ENCODE measurements at regions not wholly inside any gene's neighbourhood (a gene's known extent, or its start where the extent isn't known, plus 50 kb on each side); places are given as distances from the start of the nearest gene placed in this dataset.

DNA sequence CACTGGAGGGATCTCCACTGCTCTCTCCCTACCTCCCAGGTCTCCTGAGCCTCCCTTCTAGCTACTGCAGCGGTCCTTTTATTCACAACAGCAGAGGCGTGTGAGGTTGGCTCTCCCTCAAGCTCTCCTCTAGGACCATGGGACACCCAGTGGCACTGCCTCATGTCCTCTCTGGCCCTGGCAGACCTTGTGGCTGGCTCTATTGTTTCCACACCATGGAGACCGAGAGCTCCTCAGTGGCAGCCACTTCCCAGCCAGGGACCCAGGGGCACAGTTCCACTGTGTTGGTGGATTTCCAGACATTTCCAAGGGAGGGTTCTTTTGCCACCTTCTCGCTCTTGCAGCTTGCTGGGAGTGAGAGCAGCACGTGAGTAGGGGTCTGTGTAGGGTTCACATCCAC, 204.9 kb downstream of the AXIN2 start:
- no peak for ATAC-seq
- no peaks in the 10 kb centered on the region for H3K36me3 ChIP-seq
- no peaks in the 10 kb centered on the region for H3K4me1 ChIP-seq
- no CpG with 5 or more reads among the region's 5 CpGs for WGBS, 2 donors (ENCODE audit: low coverage in 1 of 2)
- H3K9me3 ChIP-seq = no peaks in the 10 kb centered on the region
- TF ChIP-seq POLR2AphosphoS5 (IDR thresholded peaks at IDR 0.05) (no peak), POLR2A (IDR thresholded peaks at IDR 0.05) (no peak), EP300 (IDR thresholded peaks at IDR 0.05) (no peak)
- TF ChIP-seq, protein P1, sequence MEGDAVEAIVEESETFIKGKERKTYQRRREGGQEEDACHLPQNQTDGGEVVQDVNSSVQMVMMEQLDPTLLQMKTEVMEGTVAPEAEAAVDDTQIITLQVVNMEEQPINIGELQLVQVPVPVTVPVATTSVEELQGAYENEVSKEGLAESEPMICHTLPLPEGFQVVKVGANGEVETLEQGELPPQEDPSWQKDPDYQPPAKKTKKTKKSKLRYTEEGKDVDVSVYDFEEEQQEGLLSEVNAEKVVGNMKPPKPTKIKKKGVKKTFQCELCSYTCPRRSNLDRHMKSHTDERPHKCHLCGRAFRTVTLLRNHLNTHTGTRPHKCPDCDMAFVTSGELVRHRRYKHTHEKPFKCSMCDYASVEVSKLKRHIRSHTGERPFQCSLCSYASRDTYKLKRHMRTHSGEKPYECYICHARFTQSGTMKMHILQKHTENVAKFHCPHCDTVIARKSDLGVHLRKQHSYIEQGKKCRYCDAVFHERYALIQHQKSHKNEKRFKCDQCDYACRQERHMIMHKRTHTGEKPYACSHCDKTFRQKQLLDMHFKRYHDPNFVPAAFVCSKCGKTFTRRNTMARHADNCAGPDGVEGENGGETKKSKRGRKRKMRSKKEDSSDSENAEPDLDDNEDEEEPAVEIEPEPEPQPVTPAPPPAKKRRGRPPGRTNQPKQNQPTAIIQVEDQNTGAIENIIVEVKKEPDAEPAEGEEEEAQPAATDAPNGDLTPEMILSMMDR (IDR thresholded peaks at IDR 0.05) = no peak
- no peak overlapping the region for H3K27ac ChIP-seq
- H3K27me3 ChIP-seq = no peaks in the 10 kb centered on the region
- H3K4me3 ChIP-seq = no peak overlapping the region

DNA sequence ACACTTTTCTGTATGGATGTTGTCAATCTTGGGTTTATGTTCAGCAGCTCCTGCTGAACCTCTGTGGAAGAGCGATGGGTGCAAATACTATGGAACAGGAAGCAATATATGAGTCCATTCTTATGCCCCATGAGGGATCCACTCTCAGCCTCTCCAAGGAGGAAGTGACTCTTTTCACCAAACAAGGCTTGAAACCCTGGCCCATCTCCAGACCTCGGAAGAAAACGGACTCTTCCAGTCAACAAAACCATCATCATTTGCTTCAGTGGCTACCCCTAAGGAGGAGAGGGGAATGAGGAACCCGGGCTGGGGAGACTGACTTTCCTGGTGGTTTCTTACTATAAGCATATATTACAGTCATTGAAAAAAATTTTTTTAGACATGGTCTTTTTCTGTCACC, 206.2 kb downstream of the AXIN2 start:
- no peak for ATAC-seq
- 49 to 73% methylated on average over 3 to 4 of the region's 4 CpGs for WGBS, 2 donors (ENCODE audit: low coverage in 1 of 2)
- TF ChIP-seq POLR2AphosphoS5 (IDR thresholded peaks at IDR 0.05) (no peak), POLR2A (IDR thresholded peaks at IDR 0.05) (no peak), EP300 (IDR thresholded peaks at IDR 0.05) (no peak)
- Histone ChIP-seq H3K4me3 (no peak overlapping the region), H3K27me3 (no peaks in the 10 kb centered on the region), H3K27ac (no peak overlapping the region), H3K9me3 (peaks cover 0 to 6% (median 0%) of the 10 kb centered on the region in 3 donors), H3K36me3 (no peaks in the 10 kb centered on the region), H3K4me1 (no peaks in the 10 kb centered on the region)

DNA sequence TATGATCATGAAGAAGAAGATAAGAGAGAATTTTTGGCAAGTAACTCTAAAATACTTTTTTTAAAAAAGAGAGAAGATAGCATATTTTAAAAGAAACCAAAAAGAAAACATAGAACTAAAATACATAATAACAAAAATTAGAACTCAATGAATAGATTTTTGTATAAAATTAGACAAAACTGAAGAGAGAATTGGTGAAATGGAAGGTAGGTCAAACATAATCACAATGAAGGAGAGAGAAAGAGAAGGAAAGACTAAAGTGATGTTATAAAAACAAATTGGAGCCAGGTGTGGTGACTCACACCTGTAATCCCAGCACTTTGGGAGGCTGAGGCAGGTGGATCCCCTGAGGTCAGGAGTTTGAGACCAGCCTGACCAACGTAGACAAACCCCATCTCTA, 211.5 kb downstream of the AXIN2 start:
- H3K4me3 ChIP-seq = no peak overlapping the region
- H3K9me3 ChIP-seq = peaks cover 0 to 11% (median 0%) of the 10 kb centered on the region in 3 donors
- no peak for ATAC-seq
- 86% methylated on average over 1 of the region's 1 CpG; no CpG with 5 or more reads in 1 of the 2 donors for WGBS, 2 donors (ENCODE audit: low coverage in 1 of 2)
- no peak for TF ChIP-seq EP300 (IDR thresholded peaks at IDR 0.05)
- TF ChIP-seq POLR2AphosphoS5 (IDR thresholded peaks at IDR 0.05) = no peak
- TF ChIP-seq, protein P1 (IDR thresholded peaks at IDR 0.05) = no peak
- no peak for TF ChIP-seq POLR2A (IDR thresholded peaks at IDR 0.05)
- H3K36me3 ChIP-seq = no peaks in the 10 kb centered on the region
- H3K27me3 ChIP-seq = no peaks in the 10 kb centered on the region
- H3K4me1 ChIP-seq = no peaks in the 10 kb centered on the region
- no peak overlapping the region for H3K27ac ChIP-seq

DNA sequence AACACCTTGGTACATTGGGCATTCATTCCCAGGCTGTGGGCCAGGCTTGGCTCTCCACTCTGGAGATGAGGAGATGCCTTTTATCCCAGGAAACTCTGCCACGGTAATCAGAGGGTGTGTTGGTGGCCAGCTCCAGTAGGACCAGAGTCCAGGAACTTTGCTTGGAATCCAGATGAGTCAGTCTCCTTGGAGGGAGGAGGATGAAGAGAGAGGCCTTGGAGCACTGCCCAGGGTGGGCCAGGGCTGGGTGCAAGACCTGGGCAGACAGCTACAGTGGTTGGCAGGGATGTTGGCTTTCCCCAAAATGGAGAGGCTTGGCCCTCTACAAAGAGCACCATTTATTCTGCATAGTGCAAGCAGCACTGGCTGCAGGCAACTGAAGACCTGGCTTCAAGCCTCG, 209.0 kb downstream of the RGS9 start:
- no peak overlapping the region for H3K4me3 ChIP-seq
- no peaks in the 10 kb centered on the region for H3K4me1 ChIP-seq
- H3K9me3 ChIP-seq = peaks cover 0 to 11% (median 0%) of the 10 kb centered on the region in 3 donors
- ATAC-seq = no peak
- H3K27ac ChIP-seq = no peak overlapping the region
- TF ChIP-seq, protein P1 (IDR thresholded peaks at IDR 0.05) = no peak
- TF ChIP-seq POLR2A (IDR thresholded peaks at IDR 0.05) = no peak
- TF ChIP-seq POLR2AphosphoS5 (IDR thresholded peaks at IDR 0.05) = no peak
- no peak for TF ChIP-seq EP300 (IDR thresholded peaks at IDR 0.05)
- no peaks in the 10 kb centered on the region for H3K36me3 ChIP-seq
- WGBS, 2 donors (ENCODE audit: low coverage in 1 of 2) = 67% methylated on average over 1 of the region's 2 CpGs; no CpG with 5 or more reads in 1 of the 2 donors
- H3K27me3 ChIP-seq = no peaks in the 10 kb centered on the region

DNA sequence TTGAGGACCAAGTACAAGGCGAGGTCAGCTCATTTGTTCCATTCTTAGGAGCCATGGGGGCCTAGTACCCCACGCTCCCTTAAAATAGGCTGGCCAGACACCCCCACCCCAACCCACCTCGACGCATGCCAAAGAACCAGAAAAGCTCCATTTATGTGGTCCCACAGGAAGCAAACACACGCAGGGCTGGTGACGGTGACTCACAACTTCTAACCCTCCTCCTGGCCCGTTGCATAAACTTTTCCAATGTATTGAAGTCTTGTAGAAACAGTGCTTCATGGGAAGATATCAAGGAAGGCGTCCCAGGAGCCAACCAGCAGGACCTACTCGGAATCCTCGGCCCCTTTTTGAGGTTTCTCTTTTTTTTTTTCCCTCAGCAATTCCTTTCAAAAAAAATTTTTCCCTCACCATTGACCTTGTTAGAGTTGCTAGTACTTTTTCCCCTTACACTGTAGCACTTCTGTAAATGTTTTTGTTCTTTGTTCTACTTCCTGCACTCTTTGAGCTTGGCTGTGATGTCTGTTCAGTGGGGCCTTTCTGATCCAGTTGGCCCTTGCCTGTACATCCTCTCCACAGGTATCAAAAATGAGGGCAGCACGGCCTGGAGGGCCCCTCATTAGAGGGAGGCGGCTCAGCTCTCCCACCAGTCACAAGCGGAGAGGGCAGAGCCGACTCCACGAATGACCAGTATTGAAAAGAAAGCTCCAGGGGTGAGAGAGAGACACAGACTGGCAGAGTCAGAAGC, 208.3 kb downstream of the RGS9 start:
- TF ChIP-seq, protein P1 (IDR thresholded peaks at IDR 0.05) = no peak
- TF ChIP-seq POLR2A (IDR thresholded peaks at IDR 0.05) = no peak
- no peak for TF ChIP-seq POLR2AphosphoS5 (IDR thresholded peaks at IDR 0.05)
- no peak for TF ChIP-seq EP300 (IDR thresholded peaks at IDR 0.05)
- Histone ChIP-seq H3K36me3 (no peaks in the 10 kb centered on the region), H3K27me3 (no peaks in the 10 kb centered on the region), H3K4me1 (no peaks in the 10 kb centered on the region), H3K4me3 (no peak overlapping the region), H3K27ac (no peak overlapping the region), H3K9me3 (peaks cover 0 to 6% (median 0%) of the 10 kb centered on the region in 3 donors)
- 80 to 92% methylated on average over 7 to 8 of the region's 15 CpGs for WGBS, 2 donors (ENCODE audit: low coverage in 1 of 2)
- no peak for ATAC-seq
